ENCODE measurements at regions not wholly inside any gene's neighbourhood (a gene's known extent, or its start where the extent isn't known, plus 50 kb on each side); places are given as distances from the start of the nearest gene placed in this dataset.

GRCh38 chr12:27183342-27183741 is 60.7 kb upstream of the STK38L start:
- H3K4me3 ChIP-seq: no peak overlapping the region
- H3K9me2 ChIP-seq (ENCODE audit: insufficient read depth): no peaks in the 10 kb centered on the region
- no peak overlapping the region for H3K4me2 ChIP-seq
- no peak for TF ChIP-seq CTCF (conservative IDR thresholded peaks at IDR 0.05)
- no peak for TF ChIP-seq EZH2 (IDR thresholded peaks at IDR 0.05; ENCODE audit: low read depth)
- no peaks in the 10 kb centered on the region for H3K27me3 ChIP-seq (ENCODE audit: insufficient read depth, low read depth)
- CTCF ChIA-PET: no interaction called here
- no peak overlapping the region for H2AFZ ChIP-seq
- H3K4me1 ChIP-seq (replicated peaks; ENCODE audit: insufficient read depth): peaks cover 54% of the 10 kb centered on the region
- H3K79me2 ChIP-seq (ENCODE audit: low read depth): no peaks in the 10 kb centered on the region
- peaks cover 21% of the 10 kb centered on the region for H3F3A ChIP-seq (ENCODE audit: insufficient read depth, low read depth)
- BruUV-seq (replicated peaks): no TSS peak
- no peaks in the 10 kb centered on the region for H3K36me3 ChIP-seq (ENCODE audit: low read depth)
- no peaks in the 10 kb centered on the region for H4K20me1 ChIP-seq (ENCODE audit: insufficient read depth)
- DNase-seq: no peak
- H3K27ac ChIP-seq: no peak overlapping the region
- intact Hi-C loops (cut with micrococcal nuclease; ENCODE audit: unreplicated experiment): no loop called here
- no peaks in the 10 kb centered on the region for H3K9me3 ChIP-seq (ENCODE audit: insufficient read depth, low read depth)
- POLR2A ChIA-PET (ENCODE audit: unreplicated experiment): no interaction called here

DNA sequence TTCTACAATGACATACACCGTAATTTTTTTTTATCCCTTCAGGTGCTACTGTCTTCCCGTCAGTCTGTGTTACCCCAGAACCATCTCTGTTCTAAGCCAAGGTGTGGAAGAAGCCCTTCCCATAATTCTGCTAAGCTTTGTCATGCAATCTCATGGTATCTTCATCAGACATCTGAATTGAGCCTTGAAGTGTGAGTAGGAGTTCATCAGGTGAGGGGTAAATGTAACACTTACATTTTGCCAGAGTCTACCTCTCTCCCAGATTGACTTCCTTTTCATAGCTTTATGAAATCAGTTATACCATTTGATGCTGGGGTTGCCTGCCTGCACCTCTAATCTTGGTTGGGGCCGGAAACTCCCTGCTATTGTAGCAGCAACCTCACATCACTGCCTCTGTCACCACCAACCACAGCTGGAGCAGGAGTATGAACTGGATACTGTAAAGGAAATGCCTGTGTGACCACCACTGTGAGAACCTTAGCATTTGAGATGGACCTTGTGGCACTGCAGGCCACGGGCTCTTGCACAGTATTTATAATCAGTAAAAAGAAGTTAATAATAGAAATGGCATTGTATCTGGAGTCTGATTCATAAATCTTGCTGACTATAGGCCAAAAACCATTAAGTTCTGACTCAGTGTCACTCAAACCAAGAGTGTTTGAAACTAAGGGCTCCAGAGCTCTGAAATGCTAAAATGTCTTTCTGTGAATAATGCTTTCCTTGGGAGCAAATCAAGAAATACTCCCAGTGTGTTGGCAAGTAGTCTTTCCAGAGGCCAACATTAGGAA is 58.7 kb upstream of the STK38L start:
- no peak overlapping the region for H2AFZ ChIP-seq
- peak overlapping the region; percentile 4; the same call in 1 of the 2 replicates for H3K27ac ChIP-seq

More for the DNA sequence above, 58.7 kb upstream of the STK38L start:
- no peaks in the 10 kb centered on the region for H3K27me3 ChIP-seq (ENCODE audit: insufficient read depth, low read depth)
- POLR2A ChIA-PET (ENCODE audit: unreplicated experiment): no interaction called here
- H3K9me3 ChIP-seq (ENCODE audit: insufficient read depth, low read depth): no peaks in the 10 kb centered on the region
- intact Hi-C loops (cut with micrococcal nuclease; ENCODE audit: unreplicated experiment): no loop called here
- H3K4me3 ChIP-seq: no peak overlapping the region
- H3K36me3 ChIP-seq (ENCODE audit: low read depth): no peaks in the 10 kb centered on the region
- H3K9me2 ChIP-seq (ENCODE audit: insufficient read depth): no peaks in the 10 kb centered on the region; the same call in 1 of the 2 replicates
- H3K4me2 ChIP-seq: 0 out of 2 replicates have a peak overlapping the region, but pooled peaks have one; percentile 9
- DNase-seq: peak in 1 of 2 experiments; percentile 40
- H4K20me1 ChIP-seq (ENCODE audit: insufficient read depth): no peaks in the 10 kb centered on the region
- CTCF ChIA-PET: no interaction called here
- H3K4me1 ChIP-seq (replicated peaks; ENCODE audit: insufficient read depth): peaks cover 43% of the 10 kb centered on the region
- H3F3A ChIP-seq (ENCODE audit: insufficient read depth, low read depth): peaks cover 7% of the 10 kb centered on the region
- TF ChIP-seq CTCF (conservative IDR thresholded peaks at IDR 0.05) (no peak), EZH2 (IDR thresholded peaks at IDR 0.05; ENCODE audit: low read depth) (no peak)
- no TSS peak for BruUV-seq (replicated peaks)
- no peaks in the 10 kb centered on the region for H3K79me2 ChIP-seq (ENCODE audit: low read depth)

Measured in PC-9 (cell line).